Right cardiac atrium (tissue), 5 donors: ENCODE measurements at regions not wholly inside any gene's neighbourhood (a gene's known extent, or its start where the extent isn't known, plus 50 kb on each side); places are given as distances from the start of the nearest gene placed in this dataset.

Source experiments
- ATAC-seq, 2 donors: fragments of 200-7000 bp; cut with Tn5 transposase; one replicate each; pipeline versions ENCODE4 v1.8.0 to v1.9.1; 2020; ENCODE audit warnings: moderate library complexity in 2 of 2, mild to moderate bottlenecking in 1 of 2
- DNase-seq, 3 donors: peaks; one replicate each; pipeline ENCODE4 v3.0.0-alpha.2; 2020
- H3K27ac ChIP-seq: one replicate; pipeline ENCODE4 v1.5.1; 2013; ENCODE audit warnings: mild to moderate bottlenecking, low read length, control low read depth, moderate library complexity
- H3K27me3 ChIP-seq: one replicate; pipeline ENCODE4 v1.6.1; 2013; ENCODE audit not compliant: control insufficient read depth, insufficient read depth
- H3K4me1 ChIP-seq: one replicate; pipeline ENCODE4 v1.6.1; 2013; ENCODE audit warnings: low read length; ENCODE audit not compliant: control insufficient read depth, insufficient read depth
- H3K4me3 ChIP-seq: one replicate; pipeline ENCODE4 v1.5.1; 2013; ENCODE audit warnings: low read length, control low read depth
- H3K9me3 ChIP-seq: one replicate; pipeline ENCODE4 v1.6.1; 2013; ENCODE audit warnings: low read length; ENCODE audit not compliant: control insufficient read depth
- WGBS: extraction: QIAGEN DNeasy Blood & Tissue Kit; methylation state at CpG from one replicate; pipeline ENCODE4 v1.1.7; 2013; 5-methylcytosine and 5-hydroxymethylcytosine counted together
- intact Hi-C, 4 donors: fragments of 100-400 bp; cut with DNase I; formaldehyde crosslinking; loops; one replicate each; pipeline versions ENCODE4 v1.11.0 to v1.14.0; 2022 to 2023
- donor health status: healthy with polysubstance abuse.
- donor health status: DM: no; HTN: yes; CAD: no.
- donor health status: DM: no; HTN: no; CAD: no.
- donor health status: DM: no; HTN: yes; CAD: no; lungs with severe emphysema.
- donor health status: DM: yes; HTN: yes; CAD: no.

DNA sequence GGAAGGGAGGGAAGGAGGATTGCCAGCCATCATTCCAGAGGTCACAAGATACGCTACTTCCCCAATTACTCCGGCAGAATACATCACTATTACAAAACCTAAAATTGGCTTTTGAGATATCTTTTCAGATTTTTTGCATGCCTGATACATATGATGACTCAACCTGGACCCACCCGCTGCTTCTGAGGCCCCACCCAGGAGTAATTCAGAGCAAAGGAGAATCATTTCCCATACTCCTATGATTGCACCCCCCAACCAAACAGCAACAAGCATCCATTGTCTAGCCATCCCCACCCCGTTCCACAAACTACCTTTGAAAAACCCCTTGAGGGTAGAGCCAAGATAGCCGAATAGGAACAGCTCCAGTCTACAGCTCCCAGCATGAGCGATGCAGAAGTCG is 163.5 kb upstream of the GJE1 start:
- H3K9me3 ChIP-seq: no peaks in the 10 kb centered on the region
- no peak overlapping the region for H3K27ac ChIP-seq
- ATAC-seq (no peak), DNase-seq (no peak)
- H3K27me3 ChIP-seq: no peaks in the 10 kb centered on the region
- no peak overlapping the region for H3K4me3 ChIP-seq
- H3K4me1 ChIP-seq: no peaks in the 10 kb centered on the region
- WGBS: 90% methylated on average over 7 of the region's 7 CpGs
- intact Hi-C loops: no loop called here

GRCh38 chr6:141968632-141969031 is 164.1 kb upstream of the GJE1 start:
- 76% methylated on average over 3 of the region's 3 CpGs for WGBS
- H3K27me3 ChIP-seq: no peaks in the 10 kb centered on the region
- ATAC-seq (no peak), DNase-seq (no peak)
- no peaks in the 10 kb centered on the region for H3K9me3 ChIP-seq
- H3K4me1 ChIP-seq: no peaks in the 10 kb centered on the region
- intact Hi-C loops: no loop called here
- no peak overlapping the region for H3K27ac ChIP-seq
- no peak overlapping the region for H3K4me3 ChIP-seq

DNA sequence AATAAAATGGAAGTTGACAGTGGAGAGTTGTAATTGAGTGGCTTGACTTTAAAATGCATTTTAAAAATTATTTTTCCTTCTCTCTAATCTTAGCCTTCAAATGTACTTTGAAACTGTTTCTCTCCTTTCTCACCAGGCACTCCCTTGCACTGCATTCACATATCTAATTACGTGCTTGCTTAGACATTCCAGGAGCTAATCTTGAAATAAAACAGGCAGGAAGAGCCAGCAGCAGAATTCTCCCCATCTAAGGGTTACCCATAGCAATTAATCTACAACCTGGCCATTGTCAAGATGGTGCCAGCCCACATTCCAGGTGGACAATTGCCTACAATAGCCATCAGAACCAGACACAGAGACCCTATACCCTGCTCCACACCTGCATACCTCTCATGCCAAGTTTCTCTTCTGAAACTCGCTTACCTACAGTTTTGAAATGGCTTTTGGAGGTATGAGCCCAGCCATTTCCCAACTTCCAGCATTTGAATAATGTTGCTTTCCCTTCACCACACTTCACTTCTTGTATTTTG is 167.6 kb upstream of the GJE1 start:
- 40% methylated on average over 2 of the region's 2 CpGs for WGBS
- intact Hi-C loops: no loop called here
- H3K4me3 ChIP-seq: no peak overlapping the region
- ATAC-seq (no peak), DNase-seq (no peak)
- H3K27ac ChIP-seq: no peak overlapping the region
- H3K27me3 ChIP-seq: no peaks in the 10 kb centered on the region
- H3K4me1 ChIP-seq: no peaks in the 10 kb centered on the region
- no peaks in the 10 kb centered on the region for H3K9me3 ChIP-seq

DNA sequence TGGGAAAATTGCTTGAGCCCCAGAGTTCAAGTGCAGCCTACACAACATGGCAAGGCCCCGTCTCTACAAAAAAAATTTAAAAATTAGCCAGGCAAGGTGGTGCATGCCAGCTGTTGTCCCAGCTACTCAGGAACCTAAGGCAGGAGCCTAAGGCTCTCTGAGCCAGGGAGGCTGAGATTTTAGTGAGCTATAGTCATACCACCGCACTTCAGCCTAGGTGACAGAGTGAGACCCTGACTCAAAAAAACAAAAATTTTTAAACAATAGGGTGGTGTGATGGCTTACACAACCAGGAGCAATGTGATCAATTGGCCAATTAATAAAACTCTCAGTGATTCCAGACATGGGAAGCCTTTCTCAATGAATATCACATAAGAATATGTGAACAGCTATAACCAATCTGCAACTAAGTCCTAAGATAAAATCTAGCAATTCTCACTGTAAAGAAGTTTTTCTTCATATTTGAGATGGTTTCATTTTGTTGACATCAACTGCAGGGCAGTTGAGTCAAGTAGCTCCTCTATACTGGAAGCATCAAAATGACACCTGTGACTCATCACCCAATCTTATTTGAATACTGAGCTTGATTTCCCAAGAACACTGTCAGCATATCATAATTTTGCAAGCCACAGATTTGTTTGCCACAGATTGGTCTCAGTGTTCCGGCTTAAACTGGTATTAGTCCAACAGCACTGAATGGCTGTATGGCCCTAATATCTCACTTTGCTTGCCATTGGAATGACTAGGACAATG is 169.0 kb upstream of the GJE1 start:
- no peak for ATAC-seq

GRCh38 chr6:141957271-141957670 is 175.5 kb upstream of the GJE1 start:
- intact Hi-C loops: no loop called here
- no peaks in the 10 kb centered on the region for H3K4me1 ChIP-seq
- H3K4me3 ChIP-seq: no peak overlapping the region
- DNase-seq (no peak), ATAC-seq (no peak)
- no peaks in the 10 kb centered on the region for H3K9me3 ChIP-seq
- H3K27me3 ChIP-seq: no peaks in the 10 kb centered on the region
- H3K27ac ChIP-seq: no peak overlapping the region
- 60% methylated on average over 4 of the region's 4 CpGs for whole genome bisulfite sequencing

More for the DNA sequence above, 169.0 kb upstream of the GJE1 start:
- intact Hi-C loops: no loop called here
- Histone ChIP-seq H3K27ac (no peak overlapping the region), H3K9me3 (no peaks in the 10 kb centered on the region), H3K4me1 (no peaks in the 10 kb centered on the region), H3K4me3 (no peak overlapping the region), H3K27me3 (no peaks in the 10 kb centered on the region)
- WGBS: 85% methylated on average over 3 of the region's 3 CpGs
- DNase-seq: no peak

GRCh38 chr6:141956868-141957267 is 175.9 kb upstream of the GJE1 start:
- 54% methylated on average over 1 of the region's 1 CpG for WGBS

DNA sequence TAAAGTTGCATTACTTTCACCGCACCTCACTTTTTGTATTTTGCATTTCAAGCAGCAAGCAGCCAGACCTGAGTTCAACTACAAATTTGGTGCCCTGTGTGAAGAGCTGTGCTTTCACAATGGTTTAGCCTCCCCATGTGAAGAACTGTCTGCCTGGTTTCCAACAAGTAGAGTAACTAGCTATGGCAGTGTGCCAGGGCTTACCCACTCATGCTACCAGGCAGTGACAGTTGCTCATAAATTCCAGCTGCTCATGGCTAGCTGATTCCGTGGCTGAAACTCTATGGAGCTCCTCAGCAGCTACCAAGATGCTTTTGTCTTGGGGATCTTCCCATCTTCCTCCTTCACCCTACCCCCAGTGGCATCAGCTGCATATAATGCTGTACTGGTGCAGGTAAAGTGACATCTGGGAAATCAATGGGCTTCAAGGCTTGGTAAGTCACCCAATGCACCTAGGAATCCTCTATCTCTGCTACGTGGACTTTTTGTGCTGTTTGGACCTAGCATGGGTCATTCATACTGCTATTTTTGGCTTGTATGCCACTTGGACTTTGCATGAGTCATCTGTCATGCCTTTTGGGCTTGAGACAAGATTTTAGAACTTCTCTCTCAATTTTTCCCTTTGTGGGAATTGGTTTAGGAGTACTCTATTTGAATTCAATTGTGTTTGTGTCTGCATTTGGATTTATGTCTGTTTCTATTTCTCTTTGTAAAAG is 176.5 kb upstream of the GJE1 start:
- DNase-seq (no peak), ATAC-seq (no peak)
- Histone ChIP-seq H3K9me3 (no peaks in the 10 kb centered on the region), H3K27ac (no peak overlapping the region), H3K4me1 (no peaks in the 10 kb centered on the region), H3K27me3 (no peaks in the 10 kb centered on the region), H3K4me3 (no peak overlapping the region)
- intact Hi-C loops: no loop called here
- 52% methylated on average over 3 of the region's 3 CpGs for WGBS

More at GRCh38 chr6:141956868-141957267, 175.9 kb upstream of the GJE1 start:
- intact Hi-C loops: no loop called here
- Histone ChIP-seq H3K9me3 (no peaks in the 10 kb centered on the region), H3K4me3 (no peak overlapping the region), H3K27me3 (no peaks in the 10 kb centered on the region), H3K4me1 (no peaks in the 10 kb centered on the region), H3K27ac (no peak overlapping the region)
- DNase-seq (no peak), ATAC-seq (no peak)

- ATAC-seq: no peak
Observed at GRCh38 chr6:141953072-141953471, 179.7 kb upstream of the GJE1 start.

DNA sequence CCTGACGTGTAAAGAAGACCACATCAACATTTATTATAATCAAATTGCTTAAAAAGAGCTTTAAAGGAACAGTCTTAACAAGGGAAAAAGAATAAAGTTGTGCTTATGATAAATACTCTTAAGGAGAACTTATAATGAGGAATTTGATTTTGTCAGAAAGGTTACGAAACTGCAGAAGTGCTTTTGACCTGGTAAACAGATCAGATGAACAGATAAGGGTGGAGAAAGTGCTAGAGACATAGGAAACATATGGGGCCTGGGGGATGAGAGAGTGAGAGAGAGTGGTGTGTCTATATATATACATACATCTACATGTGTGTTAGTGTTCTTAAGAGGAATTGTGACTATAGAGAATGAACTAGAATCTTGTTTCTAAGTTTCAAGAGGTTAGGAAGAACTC is 186.2 kb upstream of the GJE1 start:
- DNase-seq (no peak), ATAC-seq (no peak)
- H3K4me1 ChIP-seq: no peaks in the 10 kb centered on the region
- no peak overlapping the region for H3K27ac ChIP-seq
- H3K4me3 ChIP-seq: no peak overlapping the region
- intact Hi-C loops: no loop called here
- WGBS: 50% methylated on average over 2 of the region's 2 CpGs
- no peaks in the 10 kb centered on the region for H3K9me3 ChIP-seq
- no peaks in the 10 kb centered on the region for H3K27me3 ChIP-seq

More at GRCh38 chr6:141953072-141953471, 179.7 kb upstream of the GJE1 start:
- Histone ChIP-seq H3K4me3 (no peak overlapping the region), H3K4me1 (no peaks in the 10 kb centered on the region), H3K9me3 (no peaks in the 10 kb centered on the region), H3K27me3 (no peaks in the 10 kb centered on the region), H3K27ac (no peak overlapping the region)
- no peak for DNase-seq
- intact Hi-C loops: no loop called here

DNA sequence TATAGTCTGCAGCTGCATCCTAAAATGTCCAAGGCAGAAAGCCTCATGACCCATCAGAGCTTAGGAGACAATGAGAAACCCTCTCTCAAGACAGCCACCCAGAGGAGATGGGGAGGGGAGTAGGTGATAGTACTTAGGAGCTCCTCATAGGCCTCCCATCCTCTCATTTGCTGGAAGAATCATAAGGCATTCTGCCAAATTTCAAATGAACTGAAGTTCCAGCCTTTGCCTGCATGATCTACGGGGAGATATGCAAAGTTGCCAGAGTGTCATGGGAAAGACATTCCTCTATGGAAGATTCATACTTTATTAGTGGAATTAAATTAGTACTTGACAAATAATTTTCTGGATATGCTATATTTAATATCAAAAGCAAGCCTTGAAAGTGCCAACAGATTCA is 194.1 kb upstream of the GJE1 start:
- Histone ChIP-seq H3K4me3 (no peak overlapping the region), H3K4me1 (no peaks in the 10 kb centered on the region), H3K9me3 (no peaks in the 10 kb centered on the region), H3K27ac (no peak overlapping the region), H3K27me3 (no peaks in the 10 kb centered on the region)
- WGBS: 76% methylated on average over 1 of the region's 1 CpG
- DNase-seq (no peak), ATAC-seq (no peak)
- intact Hi-C loops: no loop called here

DNA sequence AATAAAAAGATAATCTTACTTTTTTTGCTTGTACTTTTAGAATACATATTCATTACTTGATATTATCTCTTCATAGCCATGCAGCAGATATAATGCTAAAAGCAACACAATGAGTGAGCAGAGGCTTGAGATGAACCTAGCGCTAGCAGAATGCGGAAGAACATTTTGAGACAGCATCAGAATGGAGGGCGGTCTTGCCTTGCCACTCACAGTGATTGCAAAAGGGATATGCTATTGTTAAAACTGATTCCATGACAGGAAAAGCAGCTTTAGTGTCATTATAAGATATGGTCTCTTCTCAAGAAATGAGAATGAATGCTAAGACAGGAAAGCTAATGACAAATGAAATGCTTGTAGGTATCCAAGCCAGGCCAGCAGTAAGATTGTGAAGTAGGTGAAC is 200.0 kb upstream of the GJE1 start:
- H3K9me3 ChIP-seq: no peaks in the 10 kb centered on the region
- H3K27ac ChIP-seq: no peak overlapping the region
- ATAC-seq (no peak), DNase-seq (no peak)
- H3K4me3 ChIP-seq: no peak overlapping the region
- intact Hi-C loops: no loop called here
- whole genome bisulfite sequencing: 92% methylated on average over 3 of the region's 3 CpGs
- H3K4me1 ChIP-seq: no peaks in the 10 kb centered on the region
- H3K27me3 ChIP-seq: no peaks in the 10 kb centered on the region
